ENCODE measurements at regions not wholly inside any gene's neighbourhood (a gene's known extent, or its start where the extent isn't known, plus 50 kb on each side); places are given as distances from the start of the nearest gene placed in this dataset.

DNA sequence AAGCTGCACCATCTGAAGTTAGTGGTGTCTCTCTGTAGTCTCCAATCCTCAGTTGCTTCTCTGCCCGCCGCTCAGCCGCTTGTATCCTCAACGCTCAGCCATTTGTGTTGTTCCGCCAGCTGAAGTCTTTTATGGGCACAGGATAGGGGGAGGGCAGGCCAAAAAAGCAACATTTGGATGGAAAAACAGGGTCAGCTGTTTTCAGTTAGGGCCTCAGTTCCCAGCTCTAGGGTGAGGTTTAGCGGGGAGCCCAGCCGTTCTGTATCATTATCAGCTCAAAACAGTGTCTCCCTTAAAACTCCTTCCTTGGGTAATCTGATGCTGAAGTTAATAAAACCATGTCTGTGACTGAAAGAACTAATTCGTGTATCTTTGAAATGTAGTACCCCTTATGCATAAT lies 329.5 kb upstream of the AZI2 start:
- CTCF ChIA-PET, result no interaction called here
- intact Hi-C loops (cut with micrococcal nuclease; ENCODE audit: unreplicated experiment), result no loop called here

DNA sequence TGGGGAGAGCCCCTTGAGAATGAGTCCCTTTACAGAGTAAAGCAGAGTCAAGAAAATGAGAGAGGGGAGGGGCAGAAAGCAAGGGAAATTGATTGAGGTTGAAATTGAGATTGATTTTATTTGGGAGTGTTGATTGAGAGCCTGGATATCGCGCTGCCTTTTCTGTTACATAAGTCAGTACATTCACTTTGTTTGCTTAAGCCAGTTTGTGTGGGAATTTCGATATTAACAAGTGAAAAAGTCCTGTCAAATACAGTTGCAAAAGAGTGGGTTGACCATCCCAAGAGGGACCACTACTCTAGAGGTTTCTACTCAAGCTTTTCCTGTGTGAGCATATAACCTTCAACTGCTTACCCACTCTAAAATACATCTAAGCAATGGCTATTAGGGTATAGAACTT lies 331.4 kb upstream of the AZI2 start:
- TF ChIP-seq, protein P1, sequence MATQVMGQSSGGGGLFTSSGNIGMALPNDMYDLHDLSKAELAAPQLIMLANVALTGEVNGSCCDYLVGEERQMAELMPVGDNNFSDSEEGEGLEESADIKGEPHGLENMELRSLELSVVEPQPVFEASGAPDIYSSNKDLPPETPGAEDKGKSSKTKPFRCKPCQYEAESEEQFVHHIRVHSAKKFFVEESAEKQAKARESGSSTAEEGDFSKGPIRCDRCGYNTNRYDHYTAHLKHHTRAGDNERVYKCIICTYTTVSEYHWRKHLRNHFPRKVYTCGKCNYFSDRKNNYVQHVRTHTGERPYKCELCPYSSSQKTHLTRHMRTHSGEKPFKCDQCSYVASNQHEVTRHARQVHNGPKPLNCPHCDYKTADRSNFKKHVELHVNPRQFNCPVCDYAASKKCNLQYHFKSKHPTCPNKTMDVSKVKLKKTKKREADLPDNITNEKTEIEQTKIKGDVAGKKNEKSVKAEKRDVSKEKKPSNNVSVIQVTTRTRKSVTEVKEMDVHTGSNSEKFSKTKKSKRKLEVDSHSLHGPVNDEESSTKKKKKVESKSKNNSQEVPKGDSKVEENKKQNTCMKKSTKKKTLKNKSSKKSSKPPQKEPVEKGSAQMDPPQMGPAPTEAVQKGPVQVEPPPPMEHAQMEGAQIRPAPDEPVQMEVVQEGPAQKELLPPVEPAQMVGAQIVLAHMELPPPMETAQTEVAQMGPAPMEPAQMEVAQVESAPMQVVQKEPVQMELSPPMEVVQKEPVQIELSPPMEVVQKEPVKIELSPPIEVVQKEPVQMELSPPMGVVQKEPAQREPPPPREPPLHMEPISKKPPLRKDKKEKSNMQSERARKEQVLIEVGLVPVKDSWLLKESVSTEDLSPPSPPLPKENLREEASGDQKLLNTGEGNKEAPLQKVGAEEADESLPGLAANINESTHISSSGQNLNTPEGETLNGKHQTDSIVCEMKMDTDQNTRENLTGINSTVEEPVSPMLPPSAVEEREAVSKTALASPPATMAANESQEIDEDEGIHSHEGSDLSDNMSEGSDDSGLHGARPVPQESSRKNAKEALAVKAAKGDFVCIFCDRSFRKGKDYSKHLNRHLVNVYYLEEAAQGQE (IDR thresholded peaks at IDR 0.05; ENCODE audit: insufficient read depth in 1 of 2, low read depth in 2 of 2, low read length in 1 of 2), result no peak
- TF ChIP-seq, protein P2, sequence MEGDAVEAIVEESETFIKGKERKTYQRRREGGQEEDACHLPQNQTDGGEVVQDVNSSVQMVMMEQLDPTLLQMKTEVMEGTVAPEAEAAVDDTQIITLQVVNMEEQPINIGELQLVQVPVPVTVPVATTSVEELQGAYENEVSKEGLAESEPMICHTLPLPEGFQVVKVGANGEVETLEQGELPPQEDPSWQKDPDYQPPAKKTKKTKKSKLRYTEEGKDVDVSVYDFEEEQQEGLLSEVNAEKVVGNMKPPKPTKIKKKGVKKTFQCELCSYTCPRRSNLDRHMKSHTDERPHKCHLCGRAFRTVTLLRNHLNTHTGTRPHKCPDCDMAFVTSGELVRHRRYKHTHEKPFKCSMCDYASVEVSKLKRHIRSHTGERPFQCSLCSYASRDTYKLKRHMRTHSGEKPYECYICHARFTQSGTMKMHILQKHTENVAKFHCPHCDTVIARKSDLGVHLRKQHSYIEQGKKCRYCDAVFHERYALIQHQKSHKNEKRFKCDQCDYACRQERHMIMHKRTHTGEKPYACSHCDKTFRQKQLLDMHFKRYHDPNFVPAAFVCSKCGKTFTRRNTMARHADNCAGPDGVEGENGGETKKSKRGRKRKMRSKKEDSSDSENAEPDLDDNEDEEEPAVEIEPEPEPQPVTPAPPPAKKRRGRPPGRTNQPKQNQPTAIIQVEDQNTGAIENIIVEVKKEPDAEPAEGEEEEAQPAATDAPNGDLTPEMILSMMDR (IDR thresholded peaks at IDR 0.05), result no peak
- no peak for TF ChIP-seq TCF7L2 (IDR thresholded peaks at IDR 0.05; ENCODE audit: low read depth, low read length)
- no peak for TF ChIP-seq SIN3A (IDR thresholded peaks at IDR 0.05; ENCODE audit: borderline replicate concordance, insufficient read depth, low read depth, low read length)
- no peak for TF ChIP-seq POLR2AphosphoS5 (IDR thresholded peaks at IDR 0.05; ENCODE audit: low read depth, low read length)
- DNase-seq (ENCODE audit: low read depth, low spot score), result no peak
- H3K27ac ChIP-seq (ENCODE audit: low read length), result no peak overlapping the region
- no peaks in the 10 kb centered on the region for H3K9me3 ChIP-seq (ENCODE audit: control insufficient read depth, insufficient read depth, low read depth, low read length)
- no peak for ATAC-seq
- no peaks in the 10 kb centered on the region for H3K4me1 ChIP-seq (ENCODE audit: control insufficient read depth, insufficient read depth, low read length)
- H3K4me3 ChIP-seq (ENCODE audit: low read depth in 2 of 2, low read length in 2 of 2), result no peak overlapping the region
- ChIA-PET POLR2A (no interaction called here), CTCF (no interaction called here)
- no peaks in the 10 kb centered on the region for H3K27me3 ChIP-seq (ENCODE audit: control insufficient read depth, insufficient read depth, low read length)
- no TSS peak for BruUV-seq (replicated peaks)
- in situ Hi-C loops (cut with HindIII; ENCODE audit: low pct_unique_long_range_greater_than_20kb, low sequenced_read_pairs), result no loop called here
- H3K36me3 ChIP-seq (ENCODE audit: control insufficient read depth, insufficient read depth, low read length), result no peaks in the 10 kb centered on the region
- intact Hi-C loops (cut with micrococcal nuclease; ENCODE audit: unreplicated experiment), result no loop called here

More for the DNA sequence above, 329.5 kb upstream of the AZI2 start:
- POLR2A ChIA-PET, result no interaction called here
- no peaks in the 10 kb centered on the region for H3K36me3 ChIP-seq (ENCODE audit: control insufficient read depth, insufficient read depth, low read length)
- H3K27me3 ChIP-seq (ENCODE audit: control insufficient read depth, insufficient read depth, low read length), result no peaks in the 10 kb centered on the region
- in situ Hi-C loops (cut with HindIII; ENCODE audit: low pct_unique_long_range_greater_than_20kb, low sequenced_read_pairs), result no loop called here
- no peaks in the 10 kb centered on the region for H3K4me1 ChIP-seq (ENCODE audit: control insufficient read depth, insufficient read depth, low read length)
- TF ChIP-seq SIN3A (IDR thresholded peaks at IDR 0.05; ENCODE audit: borderline replicate concordance, insufficient read depth, low read depth, low read length) (no peak), TCF7L2 (IDR thresholded peaks at IDR 0.05; ENCODE audit: low read depth, low read length) (no peak), POLR2AphosphoS5 (IDR thresholded peaks at IDR 0.05; ENCODE audit: low read depth, low read length) (no peak)
- TF ChIP-seq, protein P1 (IDR thresholded peaks at IDR 0.05; ENCODE audit: insufficient read depth in 1 of 2, low read depth in 2 of 2, low read length in 1 of 2), result no peak
- TF ChIP-seq, protein P2 (IDR thresholded peaks at IDR 0.05), result no peak
- H3K9me3 ChIP-seq (ENCODE audit: control insufficient read depth, insufficient read depth, low read depth, low read length), result no peaks in the 10 kb centered on the region
- H3K27ac ChIP-seq (ENCODE audit: low read length), result no peak overlapping the region
- no peak for ATAC-seq
- DNase-seq (ENCODE audit: low read depth, low spot score), result no peak
- H3K4me3 ChIP-seq (ENCODE audit: low read depth in 2 of 2, low read length in 2 of 2), result no peak overlapping the region
- BruUV-seq (replicated peaks), result no TSS peak
